ENCODE measurements at regions not wholly inside any gene's neighbourhood (a gene's known extent, or its start where the extent isn't known, plus 50 kb on each side); places are given as distances from the start of the nearest gene placed in this dataset.

DNA sequence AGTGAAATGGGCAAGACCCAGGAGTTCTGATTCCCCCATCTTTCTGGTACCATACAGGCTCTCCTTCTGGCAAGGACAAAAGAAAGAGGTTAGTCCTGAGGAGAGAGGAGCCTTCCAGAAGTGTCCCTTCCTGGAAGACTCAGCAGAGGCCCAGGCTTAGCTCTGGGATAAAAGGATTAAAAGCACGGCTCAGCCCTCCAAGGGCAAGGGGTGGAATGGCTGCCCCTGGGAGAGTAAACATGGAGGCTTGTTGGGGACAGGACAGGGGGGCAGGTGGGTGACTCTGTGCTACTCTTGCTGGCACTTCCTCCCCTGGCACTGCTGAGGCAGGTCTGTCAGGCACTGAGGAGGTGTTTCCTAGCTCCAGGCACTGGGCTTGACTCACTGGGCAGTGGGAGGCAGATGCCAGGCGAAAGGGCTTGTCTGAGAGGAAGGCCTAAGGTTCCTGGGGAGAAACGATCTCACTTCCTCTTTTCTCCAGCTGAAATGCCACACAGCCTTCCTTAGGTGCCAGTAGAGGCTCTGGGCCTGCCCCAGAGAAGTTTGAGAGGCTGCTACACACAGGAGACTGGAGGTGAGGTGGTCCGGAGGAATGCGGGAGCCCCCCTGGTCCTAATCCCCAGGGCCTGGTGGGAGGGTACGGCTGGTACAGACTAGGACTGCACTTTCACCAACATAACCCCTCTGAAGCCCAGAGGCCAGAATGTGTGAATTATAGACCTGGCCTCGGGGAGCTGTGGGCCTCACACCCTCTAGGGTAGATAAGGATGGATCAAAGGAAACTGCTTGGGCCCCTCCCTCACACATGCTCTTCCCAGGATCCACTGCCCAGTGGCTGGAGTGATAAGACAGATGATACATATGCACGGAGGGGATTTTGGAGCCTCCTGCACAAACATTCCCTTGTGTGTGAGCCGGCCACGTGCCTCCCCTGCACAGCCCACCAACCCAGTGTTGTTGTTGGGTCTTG is 63.2 kb upstream of the PODXL start:
- intact Hi-C loops (cut with micrococcal nuclease) (loop anchor here (10.0 kb wide), 2 partner anchors 105 to 515 kb away; no protein-coding TSS in a partner anchor), dilution Hi-C loops (cut with MboI; ENCODE audit: extremely low pct_ligation_motif_present, low sequenced_read_pairs) (no loop called here)
- TF ChIP-seq POLR2A (IDR thresholded peaks at IDR 0.05; ENCODE audit: low read depth, low read length), result no peak
- TF ChIP-seq EZH2 (IDR thresholded peaks at IDR 0.05; ENCODE audit: borderline replicate concordance, low read depth, low read length, severe bottlenecking), result no peak
- TF ChIP-seq, protein P1, sequence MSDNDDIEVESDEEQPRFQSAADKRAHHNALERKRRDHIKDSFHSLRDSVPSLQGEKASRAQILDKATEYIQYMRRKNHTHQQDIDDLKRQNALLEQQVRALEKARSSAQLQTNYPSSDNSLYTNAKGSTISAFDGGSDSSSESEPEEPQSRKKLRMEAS (IDR thresholded peaks at IDR 0.05; ENCODE audit: insufficient read depth, insufficient read length), result no peak
- TF ChIP-seq, protein P2, sequence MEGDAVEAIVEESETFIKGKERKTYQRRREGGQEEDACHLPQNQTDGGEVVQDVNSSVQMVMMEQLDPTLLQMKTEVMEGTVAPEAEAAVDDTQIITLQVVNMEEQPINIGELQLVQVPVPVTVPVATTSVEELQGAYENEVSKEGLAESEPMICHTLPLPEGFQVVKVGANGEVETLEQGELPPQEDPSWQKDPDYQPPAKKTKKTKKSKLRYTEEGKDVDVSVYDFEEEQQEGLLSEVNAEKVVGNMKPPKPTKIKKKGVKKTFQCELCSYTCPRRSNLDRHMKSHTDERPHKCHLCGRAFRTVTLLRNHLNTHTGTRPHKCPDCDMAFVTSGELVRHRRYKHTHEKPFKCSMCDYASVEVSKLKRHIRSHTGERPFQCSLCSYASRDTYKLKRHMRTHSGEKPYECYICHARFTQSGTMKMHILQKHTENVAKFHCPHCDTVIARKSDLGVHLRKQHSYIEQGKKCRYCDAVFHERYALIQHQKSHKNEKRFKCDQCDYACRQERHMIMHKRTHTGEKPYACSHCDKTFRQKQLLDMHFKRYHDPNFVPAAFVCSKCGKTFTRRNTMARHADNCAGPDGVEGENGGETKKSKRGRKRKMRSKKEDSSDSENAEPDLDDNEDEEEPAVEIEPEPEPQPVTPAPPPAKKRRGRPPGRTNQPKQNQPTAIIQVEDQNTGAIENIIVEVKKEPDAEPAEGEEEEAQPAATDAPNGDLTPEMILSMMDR (IDR thresholded peaks at IDR 0.05; ENCODE audit: extremely low read depth in 1 of 2, insufficient read depth in 1 of 2, low read depth in 1 of 2, low read length in 2 of 2), result no peak
- no peak for TF ChIP-seq POLR2AphosphoS5 (IDR thresholded peaks at IDR 0.05; ENCODE audit: insufficient read depth, low read depth, low read length)
- TF ChIP-seq JUN (IDR thresholded peaks at IDR 0.05; ENCODE audit: borderline replicate concordance, insufficient read depth, insufficient read length, low read depth), result no peak
- TF ChIP-seq MYC (IDR thresholded peaks at IDR 0.05; ENCODE audit: low read depth, low read length), result no peak
- no peak for TF ChIP-seq FOS (IDR thresholded peaks at IDR 0.05; ENCODE audit: borderline replicate concordance, insufficient read depth, low read length)
- ChIA-PET CTCF (interaction anchor here (1.0 to 1.4 kb wide), 5 partner anchors 11 to 62 kb away, joined by 3 to 5 read pairs (median 4); no protein-coding TSS in a partner anchor), POLR2A (no interaction called here)
- no peaks in the 10 kb centered on the region for H3K36me3 ChIP-seq (ENCODE audit: control insufficient read depth in 2 of 2, extremely low read depth in 1 of 2, insufficient read depth in 2 of 2, low read length in 2 of 2)
- peak overlapping the region; percentile 24 for H3K27ac ChIP-seq (ENCODE audit: insufficient read depth, low read depth, low read length)
- H3K9ac ChIP-seq (replicated peaks; ENCODE audit: extremely low read depth, insufficient read depth, low read length), result no peak overlapping the region
- H2AFZ ChIP-seq (ENCODE audit: low read depth, low read length), result peak overlapping the region; percentile 44
- FAIRE-seq, result peak; percentile 81
- H3K79me2 ChIP-seq (ENCODE audit: control insufficient read depth, insufficient read depth, low read length), result no peaks in the 10 kb centered on the region
- H3K27me3 ChIP-seq (ENCODE audit: control insufficient read depth in 2 of 2, insufficient read depth in 2 of 2, low read length in 2 of 2), result no peaks in the 10 kb centered on the region
- no peaks in the 10 kb centered on the region for H4K20me1 ChIP-seq (replicated peaks; ENCODE audit: control insufficient read depth, extremely low read depth, insufficient read depth, low read length)
- no peaks in the 10 kb centered on the region for H3K9me3 ChIP-seq (replicated peaks; ENCODE audit: control insufficient read depth, insufficient read depth, low read length)
- BruUV-seq (replicated peaks), result no TSS peak
- no peak overlapping the region for H3K4me2 ChIP-seq (ENCODE audit: insufficient read depth, low read length)
- H3K9me1 ChIP-seq (replicated peaks; ENCODE audit: control insufficient read depth, extremely low read depth, insufficient read depth, low read length), result no peaks in the 10 kb centered on the region
- no peak overlapping the region for H3K4me3 ChIP-seq (replicated peaks in 1 of 3; ENCODE audit: insufficient read depth in 1 of 3, low read depth in 1 of 3, low read length in 3 of 3)
- peak; percentile 42 for DNase-seq (ENCODE audit: low read depth, low spot score)
- H3K4me1 ChIP-seq (ENCODE audit: control insufficient read depth, extremely low read depth, insufficient read depth, low read length), result peaks cover 53% of the 10 kb centered on the region
